ENCODE measurements at regions not wholly inside any gene's neighbourhood (a gene's known extent, or its start where the extent isn't known, plus 50 kb on each side); places are given as distances from the start of the nearest gene placed in this dataset.
"Not testable (repeated sequence)": the region's sequence is repeated elsewhere in the genome, so short reads cannot be mapped to it uniquely, and the experiment has no call there.

- H3K9me3 ChIP-seq (ENCODE audit: control insufficient read depth in 2 of 2, low read length in 2 of 2); H3K27ac ChIP-seq (ENCODE audit: low read length); H3K27me3 ChIP-seq (ENCODE audit: control insufficient read depth in 1 of 2, insufficient read depth in 2 of 2, low read length in 2 of 2); H3K4me1 ChIP-seq (ENCODE audit: control insufficient read depth, insufficient read depth, low read length); H3K4me3 ChIP-seq (ENCODE audit: low read length in 2 of 2); H3K9ac ChIP-seq (ENCODE audit: low read length in 2 of 2); H3K36me3 ChIP-seq (ENCODE audit: control insufficient read depth in 2 of 2, insufficient read depth in 2 of 2, low read length in 2 of 2): not testable (repeated sequence)
Observed at GRCh38 chr11:37301405-37301804, 703.4 kb upstream of the RAG2 start.

- H3K4me3 ChIP-seq (ENCODE audit: low read length in 2 of 2), result no peak overlapping the region
- H3K36me3 ChIP-seq (ENCODE audit: control insufficient read depth in 2 of 2, insufficient read depth in 2 of 2, low read length in 2 of 2), result no peaks in the 10 kb centered on the region
- no peaks in the 10 kb centered on the region for H3K9me3 ChIP-seq (ENCODE audit: control insufficient read depth in 2 of 2, low read length in 2 of 2)
- no peaks in the 10 kb centered on the region for H3K4me1 ChIP-seq (ENCODE audit: control insufficient read depth, insufficient read depth, low read length)
- no peak overlapping the region for H3K27ac ChIP-seq (ENCODE audit: low read length)
- H3K27me3 ChIP-seq (ENCODE audit: control insufficient read depth in 1 of 2, insufficient read depth in 2 of 2, low read length in 2 of 2), result no peaks in the 10 kb centered on the region
- H3K9ac ChIP-seq (ENCODE audit: low read length in 2 of 2), result no peak overlapping the region
Observed at GRCh38 chr11:37298173-37298572, 700.1 kb upstream of the RAG2 start.

- H3K4me1 ChIP-seq (ENCODE audit: control insufficient read depth, insufficient read depth, low read length), result no peaks in the 10 kb centered on the region
- H3K4me3 ChIP-seq (ENCODE audit: low read length in 2 of 2), result no peak overlapping the region
- H3K9me3 ChIP-seq (ENCODE audit: control insufficient read depth in 2 of 2, low read length in 2 of 2), result no peaks in the 10 kb centered on the region
- no peaks in the 10 kb centered on the region for H3K27me3 ChIP-seq (ENCODE audit: control insufficient read depth in 1 of 2, insufficient read depth in 2 of 2, low read length in 2 of 2)
- no peak overlapping the region for H3K9ac ChIP-seq (ENCODE audit: low read length in 2 of 2)
- no peak overlapping the region for H3K27ac ChIP-seq (ENCODE audit: low read length)
- H3K36me3 ChIP-seq (ENCODE audit: control insufficient read depth in 2 of 2, insufficient read depth in 2 of 2, low read length in 2 of 2), result no peaks in the 10 kb centered on the region
Observed at GRCh38 chr11:37286890-37287289, 688.9 kb upstream of the RAG2 start.

- no peaks in the 10 kb centered on the region for H3K36me3 ChIP-seq (ENCODE audit: control insufficient read depth in 2 of 2, insufficient read depth in 2 of 2, low read length in 2 of 2)
- H3K4me1 ChIP-seq (ENCODE audit: control insufficient read depth, insufficient read depth, low read length), result no peaks in the 10 kb centered on the region
- H3K9me3 ChIP-seq (ENCODE audit: control insufficient read depth in 2 of 2, low read length in 2 of 2), result no peaks in the 10 kb centered on the region
- no peak overlapping the region for H3K4me3 ChIP-seq (ENCODE audit: low read length in 2 of 2)
- no peaks in the 10 kb centered on the region for H3K27me3 ChIP-seq (ENCODE audit: control insufficient read depth in 1 of 2, insufficient read depth in 2 of 2, low read length in 2 of 2)
- H3K9ac ChIP-seq (ENCODE audit: low read length in 2 of 2), result no peak overlapping the region
- H3K27ac ChIP-seq (ENCODE audit: low read length), result no peak overlapping the region
Observed at GRCh38 chr11:37282367-37282766, 684.3 kb upstream of the RAG2 start.

GRCh38 chr11:37280200-37280599 is 682.2 kb upstream of the RAG2 start:
- Histone ChIP-seq H3K27me3 (ENCODE audit: control insufficient read depth in 1 of 2, insufficient read depth in 2 of 2, low read length in 2 of 2) (no peaks in the 10 kb centered on the region), H3K9me3 (ENCODE audit: control insufficient read depth in 2 of 2, low read length in 2 of 2) (no peaks in the 10 kb centered on the region), H3K4me1 (ENCODE audit: control insufficient read depth, insufficient read depth, low read length) (no peaks in the 10 kb centered on the region), H3K36me3 (ENCODE audit: control insufficient read depth in 2 of 2, insufficient read depth in 2 of 2, low read length in 2 of 2) (no peaks in the 10 kb centered on the region), H3K4me3 (ENCODE audit: low read length in 2 of 2) (no peak overlapping the region), H3K27ac (ENCODE audit: low read length) (no peak overlapping the region), H3K9ac (ENCODE audit: low read length in 2 of 2) (no peak overlapping the region)

- no peaks in the 10 kb centered on the region for H3K9me3 ChIP-seq (ENCODE audit: control insufficient read depth in 2 of 2, low read length in 2 of 2)
- H3K27me3 ChIP-seq (ENCODE audit: control insufficient read depth in 1 of 2, insufficient read depth in 2 of 2, low read length in 2 of 2), result no peaks in the 10 kb centered on the region
- no peaks in the 10 kb centered on the region for H3K4me1 ChIP-seq (ENCODE audit: control insufficient read depth, insufficient read depth, low read length)
- H3K4me3 ChIP-seq (ENCODE audit: low read length in 2 of 2), result no peak overlapping the region
- no peak overlapping the region for H3K9ac ChIP-seq (ENCODE audit: low read length in 2 of 2)
- no peaks in the 10 kb centered on the region for H3K36me3 ChIP-seq (ENCODE audit: control insufficient read depth in 2 of 2, insufficient read depth in 2 of 2, low read length in 2 of 2)
- H3K27ac ChIP-seq (ENCODE audit: low read length), result no peak overlapping the region
Observed at GRCh38 chr11:37277896-37278465, 679.9 kb upstream of the RAG2 start.

GRCh38 chr11:37264783-37265182 is 666.7 kb upstream of the RAG2 start:
- no peak overlapping the region for H3K9ac ChIP-seq (ENCODE audit: low read length in 2 of 2)
- H3K9me3 ChIP-seq (ENCODE audit: control insufficient read depth in 2 of 2, low read length in 2 of 2), result no peaks in the 10 kb centered on the region
- no peaks in the 10 kb centered on the region for H3K27me3 ChIP-seq (ENCODE audit: control insufficient read depth in 1 of 2, insufficient read depth in 2 of 2, low read length in 2 of 2)
- no peak overlapping the region for H3K27ac ChIP-seq (ENCODE audit: low read length)
- no peak overlapping the region for H3K4me3 ChIP-seq (ENCODE audit: low read length in 2 of 2)
- H3K36me3 ChIP-seq (ENCODE audit: control insufficient read depth in 2 of 2, insufficient read depth in 2 of 2, low read length in 2 of 2), result no peaks in the 10 kb centered on the region
- H3K4me1 ChIP-seq (ENCODE audit: control insufficient read depth, insufficient read depth, low read length), result no peaks in the 10 kb centered on the region

GRCh38 chr11:37264060-37264459 is 666.0 kb upstream of the RAG2 start:
- H3K27me3 ChIP-seq (ENCODE audit: control insufficient read depth in 1 of 2, insufficient read depth in 2 of 2, low read length in 2 of 2), result no peaks in the 10 kb centered on the region
- no peak overlapping the region for H3K27ac ChIP-seq (ENCODE audit: low read length)
- H3K4me1 ChIP-seq (ENCODE audit: control insufficient read depth, insufficient read depth, low read length), result no peaks in the 10 kb centered on the region
- H3K4me3 ChIP-seq (ENCODE audit: low read length in 2 of 2), result no peak overlapping the region
- no peak overlapping the region for H3K9ac ChIP-seq (ENCODE audit: low read length in 2 of 2)
- H3K36me3 ChIP-seq (ENCODE audit: control insufficient read depth in 2 of 2, insufficient read depth in 2 of 2, low read length in 2 of 2), result no peaks in the 10 kb centered on the region
- no peaks in the 10 kb centered on the region for H3K9me3 ChIP-seq (ENCODE audit: control insufficient read depth in 2 of 2, low read length in 2 of 2)

GRCh38 chr11:37263467-37263866 is 665.4 kb upstream of the RAG2 start:
- H3K4me3 ChIP-seq (ENCODE audit: low read length in 2 of 2); H3K9me3 ChIP-seq (ENCODE audit: control insufficient read depth in 2 of 2, low read length in 2 of 2); H3K36me3 ChIP-seq (ENCODE audit: control insufficient read depth in 2 of 2, insufficient read depth in 2 of 2, low read length in 2 of 2); H3K9ac ChIP-seq (ENCODE audit: low read length in 2 of 2); H3K27ac ChIP-seq (ENCODE audit: low read length); H3K27me3 ChIP-seq (ENCODE audit: control insufficient read depth in 1 of 2, insufficient read depth in 2 of 2, low read length in 2 of 2); H3K4me1 ChIP-seq (ENCODE audit: control insufficient read depth, insufficient read depth, low read length): not testable (repeated sequence)

GRCh38 chr11:37259734-37260133 is 661.7 kb upstream of the RAG2 start:
- Histone ChIP-seq H3K27me3 (ENCODE audit: control insufficient read depth in 1 of 2, insufficient read depth in 2 of 2, low read length in 2 of 2) (no peaks in the 10 kb centered on the region), H3K27ac (ENCODE audit: low read length) (no peak overlapping the region), H3K9ac (ENCODE audit: low read length in 2 of 2) (no peak overlapping the region), H3K4me1 (ENCODE audit: control insufficient read depth, insufficient read depth, low read length) (no peaks in the 10 kb centered on the region), H3K9me3 (ENCODE audit: control insufficient read depth in 2 of 2, low read length in 2 of 2) (no peaks in the 10 kb centered on the region), H3K4me3 (ENCODE audit: low read length in 2 of 2) (no peak overlapping the region), H3K36me3 (ENCODE audit: control insufficient read depth in 2 of 2, insufficient read depth in 2 of 2, low read length in 2 of 2) (no peaks in the 10 kb centered on the region)

- Histone ChIP-seq H3K36me3 (ENCODE audit: control insufficient read depth in 2 of 2, insufficient read depth in 2 of 2, low read length in 2 of 2) (no peaks in the 10 kb centered on the region), H3K9me3 (ENCODE audit: control insufficient read depth in 2 of 2, low read length in 2 of 2) (no peaks in the 10 kb centered on the region), H3K4me3 (ENCODE audit: low read length in 2 of 2) (no peak overlapping the region), H3K27ac (ENCODE audit: low read length) (no peak overlapping the region), H3K9ac (ENCODE audit: low read length in 2 of 2) (no peak overlapping the region), H3K4me1 (ENCODE audit: control insufficient read depth, insufficient read depth, low read length) (no peaks in the 10 kb centered on the region), H3K27me3 (ENCODE audit: control insufficient read depth in 1 of 2, insufficient read depth in 2 of 2, low read length in 2 of 2) (no peaks in the 10 kb centered on the region)
Observed at GRCh38 chr11:37248145-37248544, 650.1 kb upstream of the RAG2 start.
